Adrenal gland (tissue), 9 donors: ENCODE measurements at regions not wholly inside any gene's neighbourhood (a gene's known extent, or its start where the extent isn't known, plus 50 kb on each side); places are given as distances from the start of the nearest gene placed in this dataset.

Source experiments
- DNase-seq, 7 donors: peaks; one replicate each; pipeline ENCODE4 v3.0.0-alpha.2; 2019 to 2020
- H3K27ac ChIP-seq, 5 donors: fragments of 200-600 bp; sonication (generic) in 4 of 5; 1 replicate in 3 of 5; 2 replicates in 2 of 5; pipeline versions ENCODE4 v1.5.1 to v1.8.0; 2016 to 2020; ENCODE audit warnings: mild to moderate bottlenecking in 1 of 5
- H3K27me3 ChIP-seq: fragments of 200-600 bp; 2 replicates; pipeline ENCODE4 v1.8.0; 2021
- H3K36me3 ChIP-seq, 2 donors: fragments of 200-600 bp; replicated peaks in 1 of 2; 1 replicate in 1 of 2; 2 replicates in 1 of 2; pipeline versions ENCODE4 v1.5.1 to v1.8.0; 2018 to 2022
- H3K4me1 ChIP-seq, 2 donors: fragments of 200-600 bp; replicated peaks in 1 of 2; 1 replicate in 1 of 2; 2 replicates in 1 of 2; pipeline versions ENCODE4 v1.5.1 to v1.8.0; 2018 to 2021
- H3K4me3 ChIP-seq, 4 donors: fragments of 200-600 bp; sonication (generic) in 3 of 4; one replicate each; pipeline ENCODE4 v1.5.1; 2016 to 2018
- H3K9me3 ChIP-seq, 3 donors: fragments of 200-600 bp; sonication (generic) in 1 of 3; replicated peaks in 1 of 3; 1 replicate in 2 of 3; 2 replicates in 1 of 3; pipeline versions ENCODE4 v1.5.1 to v1.8.0; 2016 to 2021
- POLR2A ChIP-seq, 2 donors: fragments of 450-650 bp; IDR thresholded peaks; one replicate each; pipeline ENCODE4 v1.6.1; 2017; ENCODE audit warnings: antibody characterized with exemption in 2 of 2, mild to moderate bottlenecking in 2 of 2, moderate library complexity in 1 of 2
- WGBS, 4 donors: extraction: QIAGEN DNeasy Blood & Tissue Kit in 2 of 4; methylation state at CpG; one replicate each; pipeline versions ENCODE4 v1.1.5 to v1.1.7; 2013 to 2017; 5-methylcytosine and 5-hydroxymethylcytosine counted together
- intact Hi-C, 2 donors: fragments of 100-400 bp; cut with DNase I; formaldehyde crosslinking; loops; one replicate each; pipeline versions ENCODE4 v1.14.1 to v1.15.0; 2022 to 2023
- TF ChIP-seq, protein P1 (sequence below), 6 experiments: fragments of 450-650 bp in 4 of 6; fragments of 200-600 bp in 2 of 6; sonication (generic) in 1 of 6; IDR thresholded peaks; 1 replicate in 5 of 6; 2 replicates in 1 of 6; pipeline versions ENCODE4 v1.5.1 to v1.8.0; 2016 to 2021; ENCODE audit warnings: antibody characterized with exemption in 6 of 6, mild to moderate bottlenecking in 2 of 6, moderate library complexity in 1 of 6
- donor health status: healthy with polysubstance abuse.
- donor health status: Bipolar disorder and iron deficiency.
- donor health status: DM: yes; HTN: yes; CAD: no.
- donor health status: DM: no; HTN: no; CAD: no.
- donor health status: DM: no; HTN: no; CAD: no.

DNA sequence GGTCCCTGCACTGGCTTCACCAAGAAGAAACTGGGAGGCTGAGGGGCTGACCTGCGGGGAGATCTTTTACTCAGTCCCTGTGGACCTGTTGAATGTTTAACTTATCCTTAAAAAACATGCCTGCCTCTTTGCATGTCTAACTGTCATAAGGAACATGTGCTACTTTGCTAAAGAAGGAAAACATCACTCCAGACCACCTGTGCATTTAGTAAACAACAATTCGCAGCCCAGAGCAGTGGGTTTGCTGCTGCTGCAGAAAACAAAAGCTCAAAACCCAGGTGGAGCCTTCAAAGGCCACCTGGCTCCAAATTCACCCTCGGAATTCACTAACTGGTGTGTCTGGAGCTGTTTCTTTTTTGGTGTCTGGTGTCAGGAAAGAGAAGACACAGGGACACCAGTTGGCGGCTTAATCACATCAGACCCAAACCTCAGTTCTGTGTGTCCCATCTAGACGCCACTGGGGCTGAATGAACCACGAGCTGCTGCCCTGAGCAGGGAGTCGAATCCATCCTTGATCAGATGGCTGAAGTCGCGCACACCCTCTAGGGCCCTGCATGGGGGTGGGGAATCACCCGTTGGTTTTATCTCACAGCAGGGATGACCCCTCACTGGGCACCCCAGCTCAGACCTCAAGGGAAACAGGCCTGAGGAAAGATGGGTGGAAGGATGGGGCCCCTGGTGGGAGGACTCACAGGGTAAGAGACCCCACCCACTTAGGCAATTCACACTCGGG, 344.3 kb downstream of the PREX1 start:
- intact Hi-C loops = no loop called here
- no peak for TF ChIP-seq POLR2A (IDR thresholded peaks at IDR 0.05)
- TF ChIP-seq, protein P1, sequence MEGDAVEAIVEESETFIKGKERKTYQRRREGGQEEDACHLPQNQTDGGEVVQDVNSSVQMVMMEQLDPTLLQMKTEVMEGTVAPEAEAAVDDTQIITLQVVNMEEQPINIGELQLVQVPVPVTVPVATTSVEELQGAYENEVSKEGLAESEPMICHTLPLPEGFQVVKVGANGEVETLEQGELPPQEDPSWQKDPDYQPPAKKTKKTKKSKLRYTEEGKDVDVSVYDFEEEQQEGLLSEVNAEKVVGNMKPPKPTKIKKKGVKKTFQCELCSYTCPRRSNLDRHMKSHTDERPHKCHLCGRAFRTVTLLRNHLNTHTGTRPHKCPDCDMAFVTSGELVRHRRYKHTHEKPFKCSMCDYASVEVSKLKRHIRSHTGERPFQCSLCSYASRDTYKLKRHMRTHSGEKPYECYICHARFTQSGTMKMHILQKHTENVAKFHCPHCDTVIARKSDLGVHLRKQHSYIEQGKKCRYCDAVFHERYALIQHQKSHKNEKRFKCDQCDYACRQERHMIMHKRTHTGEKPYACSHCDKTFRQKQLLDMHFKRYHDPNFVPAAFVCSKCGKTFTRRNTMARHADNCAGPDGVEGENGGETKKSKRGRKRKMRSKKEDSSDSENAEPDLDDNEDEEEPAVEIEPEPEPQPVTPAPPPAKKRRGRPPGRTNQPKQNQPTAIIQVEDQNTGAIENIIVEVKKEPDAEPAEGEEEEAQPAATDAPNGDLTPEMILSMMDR (IDR thresholded peaks at IDR 0.05) = no peak
- Histone ChIP-seq H3K27ac (no peak overlapping the region), H3K27me3 (no peaks in the 10 kb centered on the region), H3K9me3 (no peaks in the 10 kb centered on the region), H3K4me1 (no peaks in the 10 kb centered on the region), H3K4me3 (no peak overlapping the region), H3K36me3 (no peaks in the 10 kb centered on the region)
- DNase-seq = no peak
- 70 to 74% (median 71%) methylated on average over 6 to 11 of the region's 11 CpGs for WGBS, 4 donors

DNA sequence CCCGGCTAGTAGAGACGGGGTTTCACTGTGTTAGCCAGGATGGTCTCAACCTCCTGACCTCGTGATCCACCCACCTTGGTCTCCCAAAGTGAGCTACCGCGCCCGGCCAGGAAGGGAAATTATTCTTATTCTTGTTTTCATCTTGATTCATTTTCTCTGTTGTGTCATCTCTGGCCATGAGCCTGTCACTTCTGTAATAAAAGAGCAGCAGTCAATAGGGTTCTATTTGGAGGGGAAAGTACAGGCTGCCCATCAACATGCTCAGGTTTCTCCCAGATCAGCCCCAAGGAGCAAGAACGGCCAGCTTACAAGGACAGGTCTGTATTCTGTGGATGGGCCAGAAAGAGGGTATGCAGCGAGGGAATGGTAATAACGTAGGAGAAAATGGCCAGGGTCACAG, 345.0 kb downstream of the PREX1 start:
- Histone ChIP-seq H3K27me3 (no peaks in the 10 kb centered on the region), H3K27ac (no peak overlapping the region), H3K9me3 (no peaks in the 10 kb centered on the region), H3K36me3 (no peaks in the 10 kb centered on the region), H3K4me3 (no peak overlapping the region), H3K4me1 (no peaks in the 10 kb centered on the region)
- 76 to 83% (median 80%) methylated on average over 8 to 9 of the region's 9 CpGs for WGBS, 4 donors
- no peak for DNase-seq
- intact Hi-C loops = no loop called here
- no peak for TF ChIP-seq POLR2A (IDR thresholded peaks at IDR 0.05)
- TF ChIP-seq, protein P1 (IDR thresholded peaks at IDR 0.05) = no peak

DNA sequence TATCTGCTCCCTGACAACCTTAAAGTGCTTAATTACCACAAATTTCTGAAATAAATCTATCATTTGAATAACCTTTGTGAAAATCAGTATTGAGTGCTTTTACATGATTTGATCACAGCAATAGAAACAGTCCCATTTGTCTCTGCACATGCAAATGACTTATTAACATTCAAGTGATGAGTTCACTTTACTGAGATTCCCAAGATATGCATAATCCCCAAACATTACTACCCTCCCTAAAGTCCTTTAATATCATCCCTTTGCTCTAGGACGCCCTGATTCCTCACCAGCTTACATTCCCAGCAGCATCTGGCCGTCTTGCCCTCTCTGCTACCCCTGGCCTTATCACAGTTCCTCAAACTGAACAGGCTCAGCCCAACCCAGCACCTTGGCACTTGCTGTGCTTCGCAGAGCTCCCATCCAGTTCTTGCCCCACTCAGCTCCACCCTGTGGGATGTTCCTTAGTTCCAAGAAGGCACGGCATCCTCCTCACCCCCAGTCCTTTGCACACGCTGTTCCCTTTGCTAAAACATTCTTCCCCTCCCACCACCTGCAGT, 347.5 kb downstream of the PREX1 start:
- Histone ChIP-seq H3K9me3 (no peaks in the 10 kb centered on the region), H3K4me1 (no peaks in the 10 kb centered on the region), H3K27me3 (no peaks in the 10 kb centered on the region), H3K4me3 (no peak overlapping the region), H3K36me3 (no peaks in the 10 kb centered on the region), H3K27ac (no peak overlapping the region)
- WGBS, 4 donors = 72 to 77% (median 74%) methylated on average over 5 of the region's 5 CpGs
- DNase-seq = no peak
- intact Hi-C loops = no loop called here
- TF ChIP-seq, protein P1 (IDR thresholded peaks at IDR 0.05) = no peak
- no peak for TF ChIP-seq POLR2A (IDR thresholded peaks at IDR 0.05)

DNA sequence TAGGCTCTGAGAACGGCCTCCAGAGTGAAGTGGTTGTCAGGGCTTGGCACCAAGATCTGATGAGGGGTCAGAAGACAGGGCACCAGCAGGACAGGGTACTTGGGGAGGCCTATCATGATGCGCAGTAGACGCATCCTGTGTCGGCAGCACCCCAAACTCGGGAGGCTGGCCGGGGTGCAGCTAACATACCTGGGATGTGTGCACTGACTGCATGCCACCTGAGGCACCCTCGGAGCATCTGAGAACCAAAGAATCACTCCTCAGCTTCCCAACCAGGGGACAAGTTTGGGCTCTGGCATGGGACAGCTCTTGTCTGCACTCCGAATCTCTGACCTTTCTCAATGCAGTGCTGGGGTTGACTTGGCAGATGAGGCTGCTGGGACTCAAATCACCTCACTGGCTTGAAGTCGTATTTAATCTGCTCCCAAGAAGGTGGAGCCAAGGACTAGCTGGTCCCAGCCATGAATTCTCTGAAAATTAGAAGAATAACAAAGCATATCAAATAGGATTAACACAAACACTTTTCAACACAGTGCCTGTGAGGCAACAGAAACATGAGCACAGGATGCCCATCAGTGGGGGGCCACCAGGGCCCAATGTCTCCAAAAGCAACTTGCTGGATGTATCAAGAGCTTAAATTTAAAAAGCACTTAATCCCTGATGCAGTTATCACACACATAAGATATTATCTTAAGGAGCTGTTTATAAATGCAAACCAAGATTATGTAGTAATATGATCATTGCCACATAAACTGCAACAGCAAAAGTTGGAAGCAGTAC, 348.8 kb downstream of the PREX1 start:
- no peaks in the 10 kb centered on the region for H3K9me3 ChIP-seq
- intact Hi-C loops = no loop called here
- TF ChIP-seq POLR2A (IDR thresholded peaks at IDR 0.05) = no peak
- TF ChIP-seq, protein P1 (IDR thresholded peaks at IDR 0.05) = no peak
- H3K27ac ChIP-seq = no peak overlapping the region
- no peak for DNase-seq
- H3K4me3 ChIP-seq = no peak overlapping the region
- H3K4me1 ChIP-seq = no peaks in the 10 kb centered on the region
- 52 to 90% (median 86%) methylated on average over 3 to 9 of the region's 9 CpGs for WGBS, 4 donors
- no peaks in the 10 kb centered on the region for H3K36me3 ChIP-seq
- H3K27me3 ChIP-seq = no peaks in the 10 kb centered on the region
